ENCODE measurements at regions not wholly inside any gene's neighbourhood (a gene's known extent, or its start where the extent isn't known, plus 50 kb on each side); places are given as distances from the start of the nearest gene placed in this dataset.

- CTCF ChIA-PET, result no interaction called here
- Mint-ChIP-seq H3K36me3 (ENCODE audit: low read depth) (no peaks in the 10 kb centered on the region), H3K27me3 (ENCODE audit: low read depth) (no peaks in the 10 kb centered on the region), H3K27ac (no peak overlapping the region), H3K4me1 (ENCODE audit: low read depth) (no peaks in the 10 kb centered on the region), H3K9me3 (no peaks in the 10 kb centered on the region), H3K4me3 (no peak overlapping the region)
- intact Hi-C loops (cut with micrococcal nuclease), result no loop called here
- no peak for DNase-seq
Observed at GRCh38 chr1:82962658-82963057, 1036.3 kb downstream of the TTLL7 start.

DNA sequence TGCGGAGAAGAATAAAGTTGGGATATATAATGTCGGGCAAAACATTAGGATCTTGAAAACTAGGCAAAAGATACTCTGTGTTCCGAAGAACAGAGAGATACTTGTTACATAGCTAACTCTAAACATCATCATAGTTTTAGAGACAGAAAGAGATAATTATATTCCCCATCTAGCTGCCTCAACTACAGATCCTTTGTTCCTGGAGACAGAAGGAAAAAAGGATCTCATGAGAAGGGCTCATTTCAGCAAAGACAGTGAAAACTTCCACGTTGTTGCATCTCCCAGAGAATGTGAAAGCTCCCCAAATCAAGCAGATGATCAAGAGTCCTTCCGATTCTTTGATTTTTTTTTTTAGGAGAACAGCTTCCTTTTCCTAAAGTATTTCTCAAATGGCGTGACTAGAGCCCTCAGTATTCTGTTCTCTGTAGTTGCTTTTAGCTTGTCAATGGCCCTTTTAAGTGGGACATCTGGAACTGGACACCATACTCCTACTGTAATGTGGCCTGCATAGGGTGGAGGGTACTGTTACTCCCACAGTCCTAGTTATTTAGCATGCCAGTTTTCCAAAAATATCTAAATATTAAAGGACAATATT, 1048.2 kb downstream of the TTLL7 start:
- no peak overlapping the region for H3K4me3 Mint-ChIP-seq
- CTCF ChIA-PET, result interaction anchor here (0.6 kb wide), 1 partner anchor 762 kb away, joined by 4 read pairs; no protein-coding TSS in a partner anchor

DNA sequence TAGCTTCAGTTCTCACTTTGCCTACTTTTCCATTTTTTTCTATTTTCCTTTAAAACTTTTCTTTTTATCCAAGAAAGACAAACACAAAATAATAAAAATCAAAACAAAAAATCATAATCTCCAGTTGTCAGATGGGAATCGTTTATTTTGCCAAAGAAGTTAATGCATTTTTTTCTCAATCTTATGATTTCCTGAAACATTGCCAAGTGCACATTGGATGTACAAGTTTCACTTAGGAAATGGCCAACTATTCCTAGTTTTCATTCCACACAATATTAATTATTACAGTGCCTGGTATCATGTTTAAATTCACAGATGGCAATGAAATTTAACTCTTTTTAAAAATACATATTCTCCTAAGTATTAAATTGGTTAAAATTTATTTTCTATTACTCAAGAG, 1050.5 kb downstream of the TTLL7 start:
- CTCF ChIA-PET, result interaction anchor here (0.7 kb wide), 1 partner anchor 86 kb away, joined by 3 read pairs; no protein-coding TSS in a partner anchor
- no peak for DNase-seq
- Mint-ChIP-seq H3K27me3 (ENCODE audit: low read depth) (peaks cover 4% of the 10 kb centered on the region), H3K36me3 (ENCODE audit: low read depth) (no peaks in the 10 kb centered on the region), H3K4me1 (ENCODE audit: low read depth) (no peaks in the 10 kb centered on the region), H3K9me3 (no peaks in the 10 kb centered on the region), H3K27ac (no peak overlapping the region), H3K4me3 (no peak overlapping the region)
- intact Hi-C loops (cut with micrococcal nuclease), result no loop called here

More for the DNA sequence above, 1048.2 kb downstream of the TTLL7 start:
- Mint-ChIP-seq H3K27me3 (ENCODE audit: low read depth) (peaks cover 3% of the 10 kb centered on the region), H3K4me1 (ENCODE audit: low read depth) (no peaks in the 10 kb centered on the region), H3K36me3 (ENCODE audit: low read depth) (no peaks in the 10 kb centered on the region), H3K27ac (no peak overlapping the region), H3K9me3 (no peaks in the 10 kb centered on the region)
- intact Hi-C loops (cut with micrococcal nuclease), result no loop called here
- DNase-seq, result no peak

DNA sequence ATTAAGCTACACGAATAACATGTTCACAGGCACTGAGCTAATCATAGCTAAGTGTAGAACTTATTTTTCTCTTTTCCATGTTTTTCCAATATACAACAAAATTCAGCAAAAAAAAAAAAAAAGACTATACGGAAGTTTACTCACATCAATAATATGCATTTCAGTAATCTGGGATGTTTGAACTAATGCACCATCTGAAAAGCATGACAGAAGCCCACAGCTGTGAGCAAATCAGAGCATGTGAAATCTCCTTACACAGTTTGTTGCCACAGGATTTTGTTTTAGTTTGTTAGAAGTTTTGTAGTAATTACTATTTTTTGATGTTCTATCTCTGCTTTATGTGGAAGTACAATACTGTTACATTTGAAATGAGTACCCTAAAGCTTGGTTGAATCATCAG, 1051.7 kb downstream of the TTLL7 start:
- peaks cover 4% of the 10 kb centered on the region for H3K27me3 Mint-ChIP-seq (ENCODE audit: low read depth)
- H3K36me3 Mint-ChIP-seq (ENCODE audit: low read depth), result no peaks in the 10 kb centered on the region
- no peaks in the 10 kb centered on the region for H3K9me3 Mint-ChIP-seq
- CTCF ChIA-PET, result interaction anchor here (0.7 kb wide), 1 partner anchor 56 kb away, joined by 3 read pairs; no protein-coding TSS in a partner anchor
- no peak overlapping the region for H3K27ac Mint-ChIP-seq
- no peak overlapping the region for H3K4me3 Mint-ChIP-seq
- no peak for DNase-seq
- intact Hi-C loops (cut with micrococcal nuclease), result no loop called here
- H3K4me1 Mint-ChIP-seq (ENCODE audit: low read depth), result no peaks in the 10 kb centered on the region

DNA sequence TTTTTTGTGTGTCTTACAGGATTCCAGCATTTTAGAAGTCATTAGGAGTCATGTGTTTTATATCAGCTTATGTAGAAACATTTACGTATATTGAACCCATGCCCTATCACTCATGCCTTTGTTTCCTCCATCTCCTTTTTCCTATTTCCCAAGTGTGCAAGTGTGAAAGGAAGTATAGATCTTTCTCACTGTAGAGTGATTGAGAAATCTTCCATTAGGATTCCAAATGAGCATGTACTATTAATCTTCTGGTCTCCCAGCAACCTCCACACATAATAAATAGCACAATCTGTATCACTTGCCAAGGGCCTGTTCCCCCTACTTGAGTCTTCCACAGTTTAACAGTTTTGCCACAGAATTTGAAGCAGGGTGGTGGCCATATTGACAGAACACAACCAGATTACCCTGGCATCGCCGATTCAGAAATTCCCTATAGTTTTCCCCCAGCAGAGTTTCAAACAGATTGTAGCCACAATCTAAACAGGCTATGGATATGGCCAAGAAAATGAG, 1052.8 kb downstream of the TTLL7 start:
- Mint-ChIP-seq H3K4me3 (no peak overlapping the region), H3K27ac (no peak overlapping the region), H3K9me3 (no peaks in the 10 kb centered on the region), H3K4me1 (ENCODE audit: low read depth) (no peaks in the 10 kb centered on the region), H3K36me3 (ENCODE audit: low read depth) (no peaks in the 10 kb centered on the region), H3K27me3 (ENCODE audit: low read depth) (peaks cover 4% of the 10 kb centered on the region)
- intact Hi-C loops (cut with micrococcal nuclease), result no loop called here
- CTCF ChIA-PET, result no interaction called here
- no peak for DNase-seq

DNA sequence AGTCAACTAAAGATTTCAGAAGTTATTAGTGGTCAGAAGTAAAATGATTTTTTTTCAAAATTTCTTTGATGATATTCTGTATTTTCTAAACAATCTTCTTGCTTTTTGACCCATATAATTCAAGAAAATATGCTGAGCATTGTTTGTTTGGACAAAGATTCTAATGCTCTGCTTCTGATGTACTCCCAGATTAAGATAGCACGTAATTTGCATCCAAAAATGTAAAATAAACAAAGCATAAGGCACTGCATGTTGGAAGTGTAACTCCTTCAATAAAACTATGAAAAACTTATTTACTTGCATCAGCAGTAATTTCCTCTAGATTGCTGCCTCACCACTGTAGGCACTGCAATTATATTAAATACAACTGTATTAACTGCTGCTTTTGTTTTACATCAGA, 1054.1 kb downstream of the TTLL7 start:
- Mint-ChIP-seq H3K4me3 (no peak overlapping the region), H3K27ac (no peak overlapping the region), H3K36me3 (ENCODE audit: low read depth) (no peaks in the 10 kb centered on the region), H3K9me3 (no peaks in the 10 kb centered on the region), H3K4me1 (ENCODE audit: low read depth) (no peaks in the 10 kb centered on the region), H3K27me3 (ENCODE audit: low read depth) (peaks cover 6% of the 10 kb centered on the region)
- intact Hi-C loops (cut with micrococcal nuclease), result no loop called here
- DNase-seq, result no peak
- CTCF ChIA-PET, result no interaction called here

DNA sequence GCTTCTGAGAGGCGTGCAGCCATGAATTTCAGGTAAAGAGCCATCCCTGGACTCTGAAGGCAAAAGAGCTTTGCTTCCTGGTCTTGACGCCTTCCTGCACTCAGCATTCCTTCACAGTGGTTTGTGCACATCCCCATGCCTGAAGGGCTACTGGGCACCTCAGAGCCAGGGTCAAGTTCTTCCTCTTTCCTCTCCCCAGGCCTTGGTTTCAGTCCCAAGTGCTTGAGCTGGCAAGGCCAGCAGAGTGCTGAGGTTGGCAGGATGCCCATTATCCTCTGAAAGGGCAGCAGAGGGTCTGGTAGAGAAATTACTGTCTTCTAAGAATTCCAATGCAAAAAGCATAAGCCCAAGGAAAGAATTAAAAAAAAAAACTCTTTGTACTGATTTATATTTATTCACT, 1064.9 kb downstream of the TTLL7 start:
- Mint-ChIP-seq H3K27me3 (ENCODE audit: low read depth) (no peaks in the 10 kb centered on the region), H3K9me3 (peaks cover 4% of the 10 kb centered on the region), H3K4me1 (ENCODE audit: low read depth) (no peaks in the 10 kb centered on the region), H3K27ac (no peak overlapping the region), H3K36me3 (ENCODE audit: low read depth) (no peaks in the 10 kb centered on the region), H3K4me3 (no peak overlapping the region)
- no peak for DNase-seq
- intact Hi-C loops (cut with micrococcal nuclease), result no loop called here
- CTCF ChIA-PET, result no interaction called here

DNA sequence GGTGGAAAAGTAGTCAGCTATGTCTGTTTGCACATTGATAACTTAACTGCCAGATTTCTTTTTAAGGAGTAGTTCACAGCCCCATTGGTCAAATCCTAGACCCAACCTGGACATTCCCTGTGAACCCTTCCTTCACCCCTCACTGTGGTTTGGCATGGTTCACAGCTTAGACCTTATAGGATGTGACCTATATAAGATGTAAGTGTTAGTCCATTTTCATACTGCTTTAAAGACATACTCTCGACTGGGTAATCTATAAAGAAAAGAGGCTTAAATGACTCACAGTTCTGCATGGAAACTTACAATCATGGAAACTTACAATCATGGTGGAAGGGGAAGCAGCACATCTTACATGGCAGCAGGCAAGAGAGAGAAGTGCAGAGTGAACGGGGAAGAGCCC, 1066.2 kb downstream of the TTLL7 start:
- no peaks in the 10 kb centered on the region for H3K27me3 Mint-ChIP-seq (ENCODE audit: low read depth)
- CTCF ChIA-PET, result no interaction called here

DNA sequence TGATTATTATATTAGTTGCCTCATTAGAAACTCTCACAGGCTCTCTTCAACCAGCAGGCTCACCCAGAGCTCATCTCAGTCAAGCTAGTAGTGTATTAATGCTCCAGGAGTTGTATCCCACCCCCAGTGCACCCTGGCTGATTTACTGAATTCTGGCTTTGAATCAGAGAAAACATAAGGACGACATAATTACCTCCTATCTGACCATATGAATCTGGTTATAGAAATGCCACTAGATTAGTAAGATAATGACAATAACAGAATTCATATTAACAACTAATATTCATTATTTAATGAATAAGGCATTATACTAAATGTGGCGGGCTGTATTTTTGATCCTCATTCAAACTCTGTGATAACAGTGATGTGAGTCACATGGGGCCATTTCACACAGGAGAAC, 1066.7 kb downstream of the TTLL7 start:
- intact Hi-C loops (cut with micrococcal nuclease), result no loop called here
- Mint-ChIP-seq H3K4me3 (no peak overlapping the region), H3K27ac (no peak overlapping the region), H3K4me1 (ENCODE audit: low read depth) (no peaks in the 10 kb centered on the region), H3K27me3 (ENCODE audit: low read depth) (no peaks in the 10 kb centered on the region), H3K36me3 (ENCODE audit: low read depth) (no peaks in the 10 kb centered on the region), H3K9me3 (peaks cover 4% of the 10 kb centered on the region)
- DNase-seq, result no peak
- CTCF ChIA-PET, result no interaction called here

More for the DNA sequence above, 1066.2 kb downstream of the TTLL7 start:
- no peak overlapping the region for H3K27ac Mint-ChIP-seq
- no peak for DNase-seq
- H3K4me3 Mint-ChIP-seq, result no peak overlapping the region
- no peaks in the 10 kb centered on the region for H3K36me3 Mint-ChIP-seq (ENCODE audit: low read depth)
- H3K4me1 Mint-ChIP-seq (ENCODE audit: low read depth), result no peaks in the 10 kb centered on the region
- intact Hi-C loops (cut with micrococcal nuclease), result no loop called here
- peaks cover 4% of the 10 kb centered on the region for H3K9me3 Mint-ChIP-seq

DNA sequence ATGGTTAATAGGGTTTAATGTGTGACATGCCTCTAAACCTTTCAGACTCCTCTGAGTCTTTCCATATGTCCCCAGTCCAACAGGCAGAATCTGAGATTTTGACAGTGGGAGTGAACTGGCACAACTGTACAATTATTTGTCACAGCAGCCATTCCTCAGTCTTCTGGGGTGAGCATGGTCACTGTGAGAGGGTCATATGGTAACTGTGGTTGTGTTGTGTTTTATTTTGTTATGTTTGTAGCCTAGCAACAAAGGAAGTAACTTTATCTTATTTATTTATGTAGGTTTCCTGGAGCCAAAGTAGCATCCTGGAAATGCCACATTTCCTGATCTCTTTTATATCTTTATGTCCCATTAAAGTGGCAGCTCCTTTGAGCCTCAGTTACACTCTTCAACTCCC, 1067.9 kb downstream of the TTLL7 start:
- H3K4me1 Mint-ChIP-seq (ENCODE audit: low read depth), result no peaks in the 10 kb centered on the region
- peaks cover 4% of the 10 kb centered on the region for H3K9me3 Mint-ChIP-seq
- H3K36me3 Mint-ChIP-seq (ENCODE audit: low read depth), result no peaks in the 10 kb centered on the region
- no peaks in the 10 kb centered on the region for H3K27me3 Mint-ChIP-seq (ENCODE audit: low read depth)
- intact Hi-C loops (cut with micrococcal nuclease), result no loop called here
- no peak for DNase-seq
- H3K4me3 Mint-ChIP-seq, result no peak overlapping the region
- no peak overlapping the region for H3K27ac Mint-ChIP-seq
- CTCF ChIA-PET, result no interaction called here

- H3K4me3 Mint-ChIP-seq, result no peak overlapping the region
- H3K4me1 Mint-ChIP-seq (ENCODE audit: low read depth), result no peaks in the 10 kb centered on the region
- intact Hi-C loops (cut with micrococcal nuclease), result no loop called here
- H3K27ac Mint-ChIP-seq, result no peak overlapping the region
- DNase-seq, result no peak
- CTCF ChIA-PET, result no interaction called here
- no peaks in the 10 kb centered on the region for H3K27me3 Mint-ChIP-seq (ENCODE audit: low read depth)
- H3K9me3 Mint-ChIP-seq, result no peaks in the 10 kb centered on the region
- H3K36me3 Mint-ChIP-seq (ENCODE audit: low read depth), result no peaks in the 10 kb centered on the region
Observed at GRCh38 chr1:82927753-82928152, 1071.2 kb downstream of the TTLL7 start.

DNA sequence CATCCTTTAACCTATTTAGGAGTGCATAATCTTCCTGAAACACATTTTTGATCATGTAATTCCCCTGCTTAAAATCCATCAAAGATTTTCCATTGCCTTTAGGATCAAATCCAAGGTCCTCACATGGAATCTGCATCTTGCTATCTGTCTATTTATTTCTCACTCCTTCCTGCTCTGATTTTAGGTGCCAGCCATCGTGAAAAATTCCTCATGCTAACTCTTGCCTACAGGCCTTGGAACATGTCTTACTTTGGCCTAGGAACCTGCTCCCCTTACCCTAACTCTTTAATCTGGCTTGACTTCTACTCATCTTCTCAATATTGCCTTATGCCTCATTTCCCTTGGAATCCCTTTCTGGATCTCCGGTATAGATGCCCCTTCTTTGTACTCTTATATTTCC, 1074.3 kb downstream of the TTLL7 start:
- H3K36me3 Mint-ChIP-seq (ENCODE audit: low read depth), result no peaks in the 10 kb centered on the region
- H3K4me1 Mint-ChIP-seq (ENCODE audit: low read depth), result no peaks in the 10 kb centered on the region
- H3K9me3 Mint-ChIP-seq, result no peaks in the 10 kb centered on the region
- H3K27ac Mint-ChIP-seq, result no peak overlapping the region
- DNase-seq, result no peak
- intact Hi-C loops (cut with micrococcal nuclease), result no loop called here
- CTCF ChIA-PET, result no interaction called here
- H3K4me3 Mint-ChIP-seq, result no peak overlapping the region
- H3K27me3 Mint-ChIP-seq (ENCODE audit: low read depth), result no peaks in the 10 kb centered on the region

GRCh38 chr1:82923931-82924330, 1075.0 kb downstream of the TTLL7 start:
- H3K36me3 Mint-ChIP-seq (ENCODE audit: low read depth), result no peaks in the 10 kb centered on the region
- no peak for DNase-seq
- H3K4me3 Mint-ChIP-seq, result no peak overlapping the region
- CTCF ChIA-PET, result no interaction called here
- H3K27ac Mint-ChIP-seq, result no peak overlapping the region
- no peaks in the 10 kb centered on the region for H3K27me3 Mint-ChIP-seq (ENCODE audit: low read depth)
- intact Hi-C loops (cut with micrococcal nuclease), result no loop called here
- H3K9me3 Mint-ChIP-seq, result no peaks in the 10 kb centered on the region
- H3K4me1 Mint-ChIP-seq (ENCODE audit: low read depth), result no peaks in the 10 kb centered on the region
